Stimulated activated CD8-positive, alpha-beta memory T cell treated with anti-CD3 and anti-CD28 coated beads, Interleukin-7, amount 100 ng/mL, for 48 hours (primary cell): ENCODE measurements at regions not wholly inside any gene's neighbourhood (a gene's known extent, or its start where the extent isn't known, plus 50 kb on each side); places are given as distances from the start of the nearest gene placed in this dataset.
"Not testable (repeated sequence)": the region's sequence is repeated elsewhere in the genome, so short reads cannot be mapped to it uniquely, and the experiment has no call there.

Experiments
- DNase-seq, 2 donors: peaks; one replicate each; pipeline ENCODE4 v3.0.0-alpha.2; 2020; ENCODE audit warnings: low read depth in 1 of 2; ENCODE audit errors: extremely low read depth in 1 of 2

GRCh38 chr5:118606940-118607339, 381.4 kb downstream of the DTWD2 start:
- DNase-seq: no peak

- no peak for DNase-seq
Observed at GRCh38 chr5:118605761-118606160, 382.6 kb downstream of the DTWD2 start.

GRCh38 chr5:118604106-118604505, 384.2 kb downstream of the DTWD2 start:
- no peak for DNase-seq

- DNase-seq: no peak
Observed at GRCh38 chr5:118603278-118603677, 385.1 kb downstream of the DTWD2 start.

- DNase-seq: no peak
Observed at GRCh38 chr5:118598311-118598710, 390.0 kb downstream of the DTWD2 start.

- DNase-seq: no peak
Observed at GRCh38 chr5:118597543-118597942, 390.8 kb downstream of the DTWD2 start.

GRCh38 chr5:118596255-118596654, 392.1 kb downstream of the DTWD2 start:
- DNase-seq: no peak

- no peak for DNase-seq
Observed at GRCh38 chr5:118593003-118593328, 395.4 kb downstream of the DTWD2 start.

GRCh38 chr5:118592229-118593002, 395.9 kb downstream of the DTWD2 start:
- DNase-seq: no peak

- DNase-seq: no peak
Observed at GRCh38 chr5:118590806-118591205, 397.5 kb downstream of the DTWD2 start.

- no peak for DNase-seq
Observed at GRCh38 chr5:118580949-118581348, 407.4 kb downstream of the DTWD2 start.

- DNase-seq: no peak
Observed at GRCh38 chr5:118578093-118578492, 410.3 kb downstream of the DTWD2 start.

- DNase-seq: no peak
Observed at GRCh38 chr5:118577621-118578020, 410.7 kb downstream of the DTWD2 start.

GRCh38 chr5:118570276-118570675, 418.1 kb downstream of the DTWD2 start:
- DNase-seq: not testable (repeated sequence)

- DNase-seq: not testable (repeated sequence)
Observed at GRCh38 chr5:118569596-118569995, 418.8 kb downstream of the DTWD2 start.

- DNase-seq: no peak
Observed at GRCh38 chr5:118565335-118565971, 422.9 kb downstream of the DTWD2 start.

GRCh38 chr5:118561971-118562370, 426.4 kb downstream of the DTWD2 start:
- DNase-seq: no peak

- DNase-seq: no peak
Observed at GRCh38 chr5:118561235-118561634, 427.1 kb downstream of the DTWD2 start.

- DNase-seq: no peak
Observed at GRCh38 chr5:118558871-118559270, 429.5 kb downstream of the DTWD2 start.

- DNase-seq: no peak
Observed at GRCh38 chr5:118557251-118557661, 431.1 kb downstream of the DTWD2 start.

- no peak for DNase-seq
Observed at GRCh38 chr5:118556792-118557191, 431.6 kb downstream of the DTWD2 start.

GRCh38 chr5:118555727-118556126, 432.6 kb downstream of the DTWD2 start:
- no peak for DNase-seq

GRCh38 chr5:118554981-118555380, 433.4 kb downstream of the DTWD2 start:
- DNase-seq: no peak
